HG03066 (cell line): ENCODE measurements at regions not wholly inside any gene's neighbourhood (a gene's known extent, or its start where the extent isn't known, plus 50 kb on each side); places are given as distances from the start of the nearest gene placed in this dataset.

Experiments
- ATAC-seq: cut with Tn5 transposase; IDR thresholded peaks from one replicate; pipeline ENCODE4 v1.9.1; 2021; ENCODE audit warnings: low read depth; ENCODE audit not compliant: unreplicated experiment

GRCh38 chr2:22734373-22735045 lies 650.5 kb upstream of the KLHL29 start:
- no peak for ATAC-seq

GRCh38 chr2:22737144-22737543 lies 647.8 kb upstream of the KLHL29 start:
- ATAC-seq: no peak

DNA sequence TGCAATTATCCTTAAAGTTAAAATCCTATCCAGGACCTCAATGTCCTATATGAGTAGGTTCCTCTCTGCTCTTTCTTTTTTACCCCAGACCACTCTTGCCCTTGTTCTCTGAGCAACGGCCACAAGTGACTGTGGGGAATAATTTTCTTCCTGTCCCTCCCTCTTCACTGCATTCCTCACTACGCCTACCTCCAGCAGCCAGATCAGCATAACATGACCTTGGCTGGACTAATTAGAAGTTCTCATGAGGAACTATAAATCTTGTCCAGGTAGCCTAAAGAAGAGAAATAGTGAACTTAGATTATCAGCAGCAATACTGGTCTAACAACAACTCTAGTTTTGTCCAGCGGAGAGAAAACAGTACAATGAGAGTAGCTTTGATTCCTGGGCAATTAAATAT lies 643.8 kb upstream of the KLHL29 start:
- ATAC-seq: no peak

DNA sequence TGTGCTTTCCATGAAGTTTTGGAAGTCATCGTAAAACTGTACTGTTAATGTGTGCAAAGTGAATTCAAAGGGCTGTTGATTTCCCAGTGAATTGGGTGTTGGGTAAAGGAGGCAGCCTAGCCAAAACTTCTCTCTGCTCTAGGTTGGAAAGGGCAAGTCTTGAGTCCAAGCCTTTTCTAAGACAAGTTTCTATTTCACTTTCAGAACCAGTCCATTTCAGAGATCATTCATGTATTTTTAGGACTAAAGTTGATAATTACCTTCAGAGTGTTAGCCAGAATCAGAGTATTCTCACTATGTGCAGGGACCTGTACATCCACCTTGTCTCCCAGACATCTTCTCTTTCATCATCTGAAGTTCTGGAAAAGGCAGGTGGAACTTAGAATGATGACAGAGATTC lies 636.1 kb upstream of the KLHL29 start:
- ATAC-seq: peak; percentile 65

GRCh38 chr2:22753476-22753875 lies 631.5 kb upstream of the KLHL29 start:
- ATAC-seq: no peak

DNA sequence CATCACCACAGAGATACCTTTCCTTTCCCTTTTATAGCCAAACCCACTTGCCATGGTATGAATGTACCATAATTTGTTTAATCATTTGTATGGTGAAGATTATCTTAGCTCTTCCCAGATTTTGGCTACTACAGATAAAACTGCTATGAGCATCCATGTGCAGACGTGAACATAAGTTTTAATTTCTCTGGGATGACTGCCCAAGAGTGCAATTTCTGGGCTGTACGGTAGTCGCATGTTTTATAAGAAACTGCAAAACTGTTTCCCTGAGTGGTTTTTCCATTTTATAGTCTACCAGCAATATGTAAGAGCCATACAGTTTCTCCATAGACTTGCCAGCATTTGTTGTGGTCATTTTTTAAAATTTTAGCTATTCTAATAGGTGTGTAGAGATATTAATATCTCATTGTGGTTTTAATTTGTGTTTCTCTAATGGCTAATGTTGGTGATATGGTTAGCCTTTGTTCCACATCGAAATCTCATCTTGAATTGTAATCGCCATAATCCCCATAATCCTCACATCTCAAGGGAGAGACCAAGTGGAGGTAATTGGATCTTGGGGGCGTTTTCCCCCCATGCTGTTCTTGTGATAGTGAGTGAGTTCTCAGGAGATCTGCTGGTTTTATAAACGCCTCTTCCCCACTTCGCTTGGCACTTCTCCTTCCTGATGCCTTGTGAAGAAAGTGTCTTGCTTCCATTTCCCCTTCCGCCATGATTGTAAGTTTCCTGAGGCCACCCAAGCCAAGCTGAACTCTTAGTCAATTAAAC lies 628.5 kb upstream of the KLHL29 start:
- no peak for ATAC-seq

GRCh38 chr2:22769497-22769896 lies 615.5 kb upstream of the KLHL29 start:
- no peak for ATAC-seq

- ATAC-seq: no peak
These were observed 600.4 kb upstream of the KLHL29 start for GRCh38 chr2:22784566-22784965.

GRCh38 chr2:22786817-22787216 lies 598.2 kb upstream of the KLHL29 start:
- ATAC-seq: no peak

DNA sequence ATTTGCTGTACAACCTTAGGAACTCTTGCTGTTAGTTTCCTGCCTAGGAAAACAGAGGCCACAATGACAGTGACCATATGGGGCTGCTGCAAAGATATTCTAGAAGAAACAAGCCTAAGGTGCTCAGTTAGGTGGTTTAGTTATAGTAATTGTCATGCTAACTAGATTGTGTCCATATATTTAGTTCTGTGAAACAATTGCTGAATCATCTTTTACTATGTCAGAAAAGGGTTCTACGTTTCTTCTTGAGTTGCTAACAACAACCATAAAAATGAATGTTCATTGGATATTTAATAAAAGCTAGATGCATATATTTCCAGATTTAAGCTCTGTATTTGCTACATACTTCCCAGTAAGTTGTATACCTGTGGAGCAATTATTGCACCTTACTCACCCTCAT lies 597.2 kb upstream of the KLHL29 start:
- ATAC-seq: no peak

GRCh38 chr2:22788749-22789327 lies 596.1 kb upstream of the KLHL29 start:
- ATAC-seq: no peak

GRCh38 chr2:22795287-22795866 lies 589.6 kb upstream of the KLHL29 start:
- no peak for ATAC-seq

- ATAC-seq: no peak
These were observed 586.6 kb upstream of the KLHL29 start for GRCh38 chr2:22798386-22798785.

DNA sequence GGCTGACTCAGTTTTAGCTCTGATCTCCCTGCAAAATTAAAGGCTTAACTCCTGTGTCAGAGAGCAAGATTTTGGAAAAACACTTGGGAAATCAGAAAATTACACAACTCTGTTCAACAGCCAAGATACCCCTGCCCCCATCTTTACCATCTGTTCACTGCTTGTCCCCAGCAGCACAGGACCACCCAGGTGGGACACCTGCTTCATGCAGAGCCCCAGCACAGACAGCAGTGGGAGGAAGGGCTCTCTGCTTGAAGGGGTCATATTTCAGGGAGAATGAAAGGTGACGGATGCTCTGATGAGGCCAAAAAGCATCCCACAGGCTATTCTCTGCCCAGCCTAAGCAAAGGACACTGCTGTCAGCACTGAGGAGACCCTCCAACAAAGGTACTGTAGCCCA lies 584.6 kb upstream of the KLHL29 start:
- ATAC-seq: no peak

- no peak for ATAC-seq
These were observed 583.9 kb upstream of the KLHL29 start for GRCh38 chr2:22801071-22801470.

GRCh38 chr2:22801970-22802369 lies 583.0 kb upstream of the KLHL29 start:
- ATAC-seq: no peak

- no peak for ATAC-seq
These were observed 577.1 kb upstream of the KLHL29 start for GRCh38 chr2:22807872-22808271.

DNA sequence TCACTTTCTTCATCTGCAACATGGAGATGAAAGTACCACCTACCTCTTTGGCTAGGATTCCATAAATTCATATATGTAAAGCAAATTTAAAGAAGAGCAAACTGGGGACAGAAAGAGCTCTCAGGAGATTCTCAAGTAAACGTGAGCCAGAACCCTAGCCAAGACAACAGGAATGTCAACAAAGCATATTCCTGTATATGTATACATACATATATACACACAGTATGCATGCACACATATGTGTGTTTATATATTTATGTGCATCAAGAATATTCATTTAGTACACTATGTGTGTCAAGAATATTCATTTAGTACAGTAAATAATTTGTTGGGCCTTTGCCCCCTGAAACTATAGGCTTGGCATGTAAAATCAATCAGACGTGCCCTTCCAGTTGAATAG lies 574.4 kb upstream of the KLHL29 start:
- no peak for ATAC-seq

- ATAC-seq: no peak
These were observed 572.8 kb upstream of the KLHL29 start for GRCh38 chr2:22812065-22812680.

- ATAC-seq: no peak
These were observed 567.8 kb upstream of the KLHL29 start for GRCh38 chr2:22817197-22817596.

- ATAC-seq: no peak
These were observed 563.5 kb upstream of the KLHL29 start for GRCh38 chr2:22821458-22821857.
